GM12878 (cell line): ENCODE measurements at regions not wholly inside any gene's neighbourhood (a gene's known extent, or its start where the extent isn't known, plus 50 kb on each side); places are given as distances from the start of the nearest gene placed in this dataset.
A peak's percentile ranks its signal among the peaks of the same experiment; 100 is the strongest.

Experiments used
- ATAC-seq: fragments of 200-7000 bp; cut with Tn5 transposase; 3 replicates; pipeline ENCODE4 v1.9.1; 2020; ENCODE audit warnings: mild to moderate bottlenecking, moderate library complexity
- BruUV-seq: library from RNA; stranded (reverse); fragments of 400-500 nt; replicated peaks from 2 replicates; lab custom pipeline; 2021; lab: Mats Ljungman, UMichigan
- CTCF ChIA-PET: fragments of 300-600 bp; sonication (Branson Sonifier 250); formaldehyde crosslinking; extraction: SDS; loops from one replicate; lab custom pipeline; 2021; ENCODE audit warnings: inconsistent platforms; lab: Yijun Ruan, JAX
- POLR2A ChIA-PET: fragments of 350-600 bp; formaldehyde crosslinking; extraction: SDS; loops from one replicate; lab custom pipeline; 2021; ENCODE audit warnings: inconsistent platforms; lab: Charles Lee
- RAD21 ChIA-PET: fragments of 300-600 bp; sonication (Branson Sonifier 250); formaldehyde crosslinking; loops from one replicate; lab custom pipeline; 2023; ENCODE audit warnings: antibody characterized with exemption; ENCODE audit not compliant: unreplicated experiment; lab: Charles Lee
- SMC1A ChIA-PET: fragments of 300-600 bp; sonication (Branson Sonifier 250); formaldehyde crosslinking; loops from one replicate; lab custom pipeline; 2023; ENCODE audit not compliant: unreplicated experiment, uncharacterized antibody; lab: Charles Lee
- DNase-seq: peaks from one replicate; pipeline ENCODE4 v3.0.0-alpha.2; 2011; ENCODE audit warnings: low read depth, low spot score
- FAIRE-seq: peaks from 3 replicates; lab custom pipeline; 2011; peaks lifted over from hg19 to GRCh38; lab: Jason Lieb, UNC
- H2AFZ ChIP-seq: 2 replicates; pipeline ENCODE4 v1.6.0; 2011; ENCODE audit warnings: low read depth, low read length, control low read depth; ENCODE audit not compliant: control insufficient read depth
- H3K27ac ChIP-seq: 2 replicates; pipeline ENCODE4 v1.5.1; 2011; ENCODE audit warnings: control low read depth; ENCODE audit not compliant: control insufficient read depth, insufficient read depth
- H3K27me3 ChIP-seq, 2 experiments: replicated peaks in 1 of 2; 2 replicates each; pipeline versions ENCODE4 v1.6.0 to v1.6.1; 2011; ENCODE audit warnings: low read length in 1 of 2; ENCODE audit not compliant: control insufficient read depth in 2 of 2, insufficient read depth in 2 of 2
- H3K36me3 ChIP-seq, 2 experiments: 2 replicates each; pipeline ENCODE4 v1.5.1; 2011; ENCODE audit warnings: low read length in 1 of 2; ENCODE audit not compliant: control insufficient read depth in 2 of 2, insufficient read depth in 2 of 2
- H3K4me1 ChIP-seq: 2 replicates; pipeline ENCODE4 v1.6.1; 2011; ENCODE audit warnings: mild to moderate bottlenecking, low read length, moderate library complexity, mixed read lengths; ENCODE audit not compliant: control insufficient read depth, insufficient read depth
- H3K4me2 ChIP-seq: 2 replicates; pipeline ENCODE4 v1.6.0; 2011; ENCODE audit warnings: control low read depth; ENCODE audit not compliant: control insufficient read depth, insufficient read depth
- H3K4me3 ChIP-seq: fragments of 200-600 bp; sonication (generic); 2 replicates; pipeline ENCODE4 v1.5.1; 2016
- H3K79me2 ChIP-seq: 2 replicates; pipeline ENCODE4 v1.6.0; 2011; ENCODE audit warnings: low read length; ENCODE audit not compliant: control insufficient read depth, insufficient read depth
- H3K9ac ChIP-seq: 2 replicates; pipeline ENCODE4 v1.8.0; 2011; ENCODE audit warnings: low read length, control low read depth, mixed read lengths; ENCODE audit not compliant: control insufficient read depth, insufficient read depth
- H3K9me3 ChIP-seq: replicated peaks from 3 replicates; pipeline ENCODE4 v1.5.1; 2011; ENCODE audit warnings: mild to moderate bottlenecking, low read length; ENCODE audit not compliant: control insufficient read depth, insufficient read depth
- H4K20me1 ChIP-seq: 2 replicates; pipeline ENCODE4 v1.6.0; 2011; ENCODE audit not compliant: control insufficient read depth, insufficient read depth
- ATF7 ChIP-seq: fragments of 450-650 bp; IDR thresholded peaks from 2 replicates; pipeline ENCODE4 v1.6.1; 2016; ENCODE audit warnings: low read depth, mild to moderate bottlenecking
- BHLHE40 ChIP-seq, 2 experiments: fragments of 450-650 bp in 1 of 2; IDR thresholded peaks; 2 replicates each; pipeline ENCODE4 v1.6.1; 2011 to 2017; ENCODE audit warnings: low read depth in 2 of 2, borderline replicate concordance in 1 of 2, improper control_type of control experiment in 1 of 2, low read length in 1 of 2, mild to moderate bottlenecking in 1 of 2
- CREB1 ChIP-seq: IDR thresholded peaks from 2 replicates; pipeline ENCODE4 v1.6.1; 2012; ENCODE audit warnings: low read depth, mild to moderate bottlenecking, inconsistent platforms
- CREM ChIP-seq: IDR thresholded peaks from 2 replicates; pipeline ENCODE4 v1.6.1; 2014; ENCODE audit warnings: antibody characterized with exemption, low read depth
- GABPA ChIP-seq: IDR thresholded peaks from 2 replicates; pipeline ENCODE4 v1.6.1; 2014; ENCODE audit warnings: antibody characterized with exemption, low read depth, mild to moderate bottlenecking, inconsistent platforms
- KDM1A ChIP-seq: fragments of 200-600 bp; sonication (generic); IDR thresholded peaks from 2 replicates; pipeline ENCODE4 v1.6.1; 2016; ENCODE audit warnings: borderline replicate concordance
- MLLT1 ChIP-seq: fragments of 450-650 bp; IDR thresholded peaks from 2 replicates; pipeline ENCODE4 v1.6.1; 2016; ENCODE audit warnings: mild to moderate bottlenecking
- NBN ChIP-seq: fragments of 450-650 bp; IDR thresholded peaks from 2 replicates; pipeline ENCODE4 v1.6.1; 2016
- NFXL1 ChIP-seq: fragments of 450-650 bp; IDR thresholded peaks from 2 replicates; pipeline ENCODE4 v1.6.1; 2017; ENCODE audit warnings: antibody characterized with exemption, mild to moderate bottlenecking, borderline replicate concordance
- NFYA ChIP-seq: IDR thresholded peaks from 2 replicates; pipeline ENCODE4 v1.6.1; 2011; ENCODE audit warnings: low read depth, mild to moderate bottlenecking, low read length, improper control_type of control experiment, borderline replicate concordance
- NRF1 ChIP-seq: conservative IDR thresholded peaks from 2 replicates; pipeline ENCODE4 v1.6.1; 2011; ENCODE audit warnings: mild to moderate bottlenecking, low read depth, low read length, improper control_type of control experiment
- POU2F2 ChIP-seq: IDR thresholded peaks from 3 replicates; pipeline ENCODE4 v1.6.1; 2011; ENCODE audit warnings: low read depth, mild to moderate bottlenecking, low read length, borderline replicate concordance
- RBBP5 ChIP-seq: fragments of 200-600 bp; sonication (generic); conservative IDR thresholded peaks from 2 replicates; pipeline ENCODE4 v1.6.1; 2016
- REST ChIP-seq: IDR thresholded peaks from 2 replicates; pipeline ENCODE4 v1.6.1; 2012; ENCODE audit warnings: mild to moderate bottlenecking, low read depth, low read length
- STAT1 ChIP-seq: fragments of 450-650 bp; conservative IDR thresholded peaks from 2 replicates; pipeline ENCODE4 v1.6.1; 2014; ENCODE audit warnings: antibody characterized with exemption, mild to moderate bottlenecking
- STAT3 ChIP-seq: IDR thresholded peaks from 2 replicates; pipeline ENCODE4 v1.6.1; 2011; ENCODE audit warnings: low read depth, low read length, improper control_type of control experiment
- TCF7 ChIP-seq: IDR thresholded peaks from 2 replicates; pipeline ENCODE4 v1.6.1; 2014; ENCODE audit warnings: antibody characterized with exemption, borderline replicate concordance
- USF1 ChIP-seq: IDR thresholded peaks from 2 replicates; pipeline ENCODE4 v1.6.1; 2011; ENCODE audit warnings: borderline replicate concordance, low read depth, mild to moderate bottlenecking, moderate library complexity, mixed read lengths, low read length; ENCODE audit not compliant: insufficient read depth; ENCODE audit errors: extremely low read length
- ZNF384 ChIP-seq: IDR thresholded peaks from 2 replicates; pipeline ENCODE4 v1.6.1; 2012; ENCODE audit warnings: low read depth, mild to moderate bottlenecking, low read length, improper control_type of control experiment, borderline replicate concordance
- WGBS: methylation state at CpG from one replicate; pipeline ENCODE4 v1.1.6; 2016; ENCODE audit warnings: low lambda C conversion rate; ENCODE audit not compliant: insufficient replicate concordance, insufficient coverage; ENCODE audit errors: missing lambda C conversion rate; 5-methylcytosine and 5-hydroxymethylcytosine counted together
- in situ Hi-C: fragments of 300-500 bp; cut with MboI; formaldehyde crosslinking; loops from 9 replicates; pipeline ENCODE4 v1.14.3; 2018; ENCODE audit warnings: mixed read lengths
- intact Hi-C: fragments of 100-400 bp; cut with micrococcal nuclease; formaldehyde crosslinking; loops from one replicate; pipeline ENCODE4 v1.14.2; 2022; ENCODE audit not compliant: unreplicated experiment

GRCh38 chr3:18225709-18226108, 199.4 kb downstream of the SATB1 start:
- Histone ChIP-seq H3K4me2 (no peak overlapping the region), H3K27ac (no peak overlapping the region), H3K27me3 (no peaks in the 10 kb centered on the region; a peak in 1 of 4 replicates), H4K20me1 (no peaks in the 10 kb centered on the region), H2AFZ (no peak overlapping the region), H3K79me2 (no peaks in the 10 kb centered on the region), H3K9me3 (no peaks in the 10 kb centered on the region), H3K4me1 (peaks cover 15% of the 10 kb centered on the region), H3K4me3 (no peak overlapping the region), H3K9ac (no peak overlapping the region), H3K36me3 (no peaks in the 10 kb centered on the region)
- ATAC-seq (no peak), FAIRE-seq (peak; percentile 61), DNase-seq (no peak)
- RAD21 ChIA-PET: no interaction called here
- no peak for TF ChIP-seq NBN
- no peak for TF ChIP-seq STAT3
- TF ChIP-seq CREB1: no peak
- TF ChIP-seq USF1: no peak
- no peak for TF ChIP-seq REST
- no peak for TF ChIP-seq POU2F2
- no peak for TF ChIP-seq ZNF384
- TF ChIP-seq KDM1A: no peak
- TF ChIP-seq NRF1: no peak
- TF ChIP-seq GABPA: no peak
- TF ChIP-seq RBBP5: no peak
- TF ChIP-seq STAT1: no peak
- TF ChIP-seq CREM: no peak
- no peak for TF ChIP-seq TCF7
- no peak for TF ChIP-seq NFYA
- TF ChIP-seq BHLHE40 (IDR thresholded peaks at IDR 0.05; ENCODE audit: borderline replicate concordance in 1 of 2, low read depth in 2 of 2, low read length in 1 of 2): no peak
- no peak for TF ChIP-seq MLLT1
- TF ChIP-seq ATF7: no peak
- no peak for TF ChIP-seq NFXL1
- SMC1A ChIA-PET: interaction anchor here (2.2 kb wide), 1 partner anchor 11 kb away, joined by 8 read pairs; no protein-coding TSS in a partner anchor
- in situ Hi-C loops (no loop called here), intact Hi-C loops (no loop called here)
- CTCF ChIA-PET: interaction anchor here (0.7 kb wide), 1 partner anchor 10 kb away, joined by 3 read pairs; no protein-coding TSS in a partner anchor
- no TSS peak for BruUV-seq
- 7% methylated on average over 3 of the region's 3 CpGs for WGBS
- POLR2A ChIA-PET: interaction anchor here (0.7 kb wide), 1 partner anchor 11 kb away, joined by 3 read pairs; no protein-coding TSS in a partner anchor
